Upper lobe of right lung (tissue), 1 donor: ENCODE measurements at regions not wholly inside any gene's neighbourhood (a gene's known extent, or its start where the extent isn't known, plus 50 kb on each side); places are given as distances from the start of the nearest gene placed in this dataset.

Source experiments
- ATAC-seq: fragments of 200-7000 bp; cut with Tn5 transposase; one replicate; pipeline ENCODE4 v1.9.1; 2020; ENCODE audit warnings: mild to moderate bottlenecking, moderate library complexity
- DNase-seq: peaks from one replicate; pipeline ENCODE4 v3.0.0-alpha.2; 2020
- H3K27ac ChIP-seq: fragments of 200-600 bp; one replicate; pipeline ENCODE4 v1.8.0; 2022
- H3K27me3 ChIP-seq: fragments of 200-600 bp; one replicate; pipeline ENCODE4 v1.8.0; 2022; ENCODE audit warnings: mild to moderate bottlenecking
- H3K36me3 ChIP-seq: fragments of 200-600 bp; one replicate; pipeline ENCODE4 v1.8.0; 2022
- H3K4me1 ChIP-seq: fragments of 200-600 bp; one replicate; pipeline ENCODE4 v1.8.0; 2022
- H3K4me3 ChIP-seq: fragments of 200-600 bp; one replicate; pipeline ENCODE4 v1.8.0; 2022; ENCODE audit warnings: mild to moderate bottlenecking
- H3K9me3 ChIP-seq: fragments of 200-600 bp; one replicate; pipeline ENCODE4 v1.8.0; 2022
- intact Hi-C: fragments of 100-400 bp; cut with DNase I; formaldehyde crosslinking; loops from one replicate; pipeline ENCODE4 v1.11.0; 2022
- TF ChIP-seq, protein P1 (sequence below): fragments of 200-600 bp; IDR thresholded peaks from one replicate; pipeline ENCODE4 v1.8.0; 2022; ENCODE audit warnings: antibody characterized with exemption
- donor health status: DM: no; HTN: yes; CAD: no; lungs with severe emphysema.

DNA sequence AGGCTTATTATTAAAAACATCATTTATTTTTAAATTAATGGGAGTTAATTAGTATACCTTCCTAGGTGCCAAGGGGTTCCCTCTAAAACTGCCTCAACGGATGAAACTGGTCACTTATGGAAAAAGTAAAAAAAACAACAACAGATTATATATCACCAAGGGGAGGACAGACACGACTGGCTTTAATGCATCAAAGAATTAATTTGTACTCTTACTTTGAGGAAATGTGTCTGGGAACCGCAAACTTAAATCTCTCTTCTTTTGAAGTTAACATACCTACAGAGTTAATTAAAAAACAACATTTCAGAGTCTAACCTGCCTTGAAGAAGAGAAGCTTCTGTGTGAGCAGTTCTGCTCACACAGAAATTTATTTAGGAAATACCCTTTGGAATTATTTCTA is 354.6 kb downstream of the LRRC70 start:
- Histone ChIP-seq H3K36me3 (no peaks in the 10 kb centered on the region), H3K9me3 (no peaks in the 10 kb centered on the region), H3K27ac (no peak overlapping the region), H3K27me3 (no peaks in the 10 kb centered on the region), H3K4me3 (no peak overlapping the region), H3K4me1 (peaks cover under 1% of the 10 kb centered on the region)
- intact Hi-C loops, result no loop called here
- DNase-seq, result no peak
- no peak for ATAC-seq
- TF ChIP-seq, protein P1, sequence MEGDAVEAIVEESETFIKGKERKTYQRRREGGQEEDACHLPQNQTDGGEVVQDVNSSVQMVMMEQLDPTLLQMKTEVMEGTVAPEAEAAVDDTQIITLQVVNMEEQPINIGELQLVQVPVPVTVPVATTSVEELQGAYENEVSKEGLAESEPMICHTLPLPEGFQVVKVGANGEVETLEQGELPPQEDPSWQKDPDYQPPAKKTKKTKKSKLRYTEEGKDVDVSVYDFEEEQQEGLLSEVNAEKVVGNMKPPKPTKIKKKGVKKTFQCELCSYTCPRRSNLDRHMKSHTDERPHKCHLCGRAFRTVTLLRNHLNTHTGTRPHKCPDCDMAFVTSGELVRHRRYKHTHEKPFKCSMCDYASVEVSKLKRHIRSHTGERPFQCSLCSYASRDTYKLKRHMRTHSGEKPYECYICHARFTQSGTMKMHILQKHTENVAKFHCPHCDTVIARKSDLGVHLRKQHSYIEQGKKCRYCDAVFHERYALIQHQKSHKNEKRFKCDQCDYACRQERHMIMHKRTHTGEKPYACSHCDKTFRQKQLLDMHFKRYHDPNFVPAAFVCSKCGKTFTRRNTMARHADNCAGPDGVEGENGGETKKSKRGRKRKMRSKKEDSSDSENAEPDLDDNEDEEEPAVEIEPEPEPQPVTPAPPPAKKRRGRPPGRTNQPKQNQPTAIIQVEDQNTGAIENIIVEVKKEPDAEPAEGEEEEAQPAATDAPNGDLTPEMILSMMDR, result no peak

DNA sequence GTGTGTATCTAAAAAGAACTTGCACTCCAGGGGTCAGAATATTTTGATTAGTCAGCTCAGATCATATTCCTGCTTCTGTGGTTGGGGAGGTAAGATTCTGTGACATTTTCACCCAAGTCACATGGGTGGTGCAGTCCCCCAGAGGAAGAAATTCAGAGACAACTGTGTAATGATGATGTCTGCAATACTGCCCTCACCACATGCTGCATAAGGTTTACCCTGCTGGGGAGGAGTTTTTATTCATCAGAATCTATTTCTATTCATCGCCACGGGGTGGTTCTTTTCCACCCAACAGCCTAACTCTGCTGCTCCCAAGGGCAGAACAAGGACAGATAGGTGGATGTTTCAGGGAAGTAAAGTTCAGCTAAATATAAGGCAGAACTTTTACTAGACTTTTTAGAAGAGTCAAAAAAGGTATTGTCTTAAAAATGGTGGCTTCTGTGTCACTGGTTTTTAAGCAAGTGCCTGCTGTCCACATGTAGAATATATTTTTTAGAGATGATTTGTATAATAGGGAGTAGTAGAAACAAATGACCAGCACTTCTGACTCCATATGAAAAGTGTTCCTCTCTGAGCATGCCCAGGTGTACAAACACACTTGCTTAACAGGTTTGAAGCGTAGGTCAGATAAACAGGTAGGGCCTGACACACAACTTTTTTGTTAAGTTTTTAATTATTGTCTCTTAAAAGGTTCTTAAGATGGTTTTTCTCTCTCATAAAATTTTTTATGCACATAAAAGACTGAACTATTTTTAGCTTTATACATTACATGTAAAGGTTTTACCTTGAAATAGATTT is 352.7 kb downstream of the LRRC70 start:
- DNase-seq (no peak), ATAC-seq (no peak)
- H3K9me3 ChIP-seq, result no peaks in the 10 kb centered on the region
- no peaks in the 10 kb centered on the region for H3K36me3 ChIP-seq
- H3K27ac ChIP-seq, result no peak overlapping the region
- intact Hi-C loops, result no loop called here
- no peaks in the 10 kb centered on the region for H3K4me1 ChIP-seq
- H3K4me3 ChIP-seq, result no peak overlapping the region
- TF ChIP-seq, protein P1, result no peak
- H3K27me3 ChIP-seq, result no peaks in the 10 kb centered on the region

DNA sequence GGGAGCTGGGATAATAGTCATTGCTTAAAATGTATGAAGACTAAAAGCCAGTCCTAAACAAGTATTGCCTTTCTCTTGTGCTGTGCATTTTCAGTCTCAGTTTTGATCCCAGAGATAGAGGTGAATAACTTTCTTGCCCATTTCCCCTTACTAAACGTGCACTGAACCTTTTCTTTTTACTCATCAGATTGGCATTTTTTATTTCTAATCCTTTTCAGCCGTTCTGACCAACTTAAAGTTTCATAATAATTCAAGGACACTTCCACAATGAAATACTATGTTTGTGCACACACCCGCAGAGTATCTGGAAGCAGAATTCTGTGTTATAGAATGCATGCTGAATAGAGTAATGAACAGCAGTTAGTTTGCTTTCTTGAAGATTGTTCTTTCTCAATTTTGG is 343.6 kb downstream of the LRRC70 start:
- no peaks in the 10 kb centered on the region for H3K27me3 ChIP-seq
- DNase-seq (no peak), ATAC-seq (no peak)
- H3K36me3 ChIP-seq, result no peaks in the 10 kb centered on the region
- no peak overlapping the region for H3K27ac ChIP-seq
- H3K9me3 ChIP-seq, result no peaks in the 10 kb centered on the region
- TF ChIP-seq, protein P1, result no peak
- intact Hi-C loops, result no loop called here
- H3K4me1 ChIP-seq, result no peaks in the 10 kb centered on the region
- H3K4me3 ChIP-seq, result no peak overlapping the region

DNA sequence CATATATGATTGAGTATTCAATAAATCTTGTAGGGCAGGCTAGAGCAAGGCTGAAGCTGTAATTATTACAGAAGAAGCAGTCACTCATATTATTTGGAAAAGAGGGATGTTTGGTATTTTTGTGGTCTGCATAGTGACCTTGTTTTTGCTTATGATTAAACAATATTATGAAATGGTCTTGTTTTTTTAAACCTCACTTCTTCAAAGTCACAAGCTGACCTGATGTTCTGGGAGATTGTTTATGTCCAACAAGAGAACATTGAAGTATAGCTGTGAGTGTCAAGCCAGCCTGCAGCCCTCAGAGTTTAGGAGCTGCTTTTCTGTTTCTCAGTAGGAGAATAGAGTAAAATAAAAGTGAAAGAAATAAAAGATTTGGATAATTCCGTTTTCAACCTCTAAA is 342.2 kb downstream of the LRRC70 start:
- H3K27me3 ChIP-seq, result no peaks in the 10 kb centered on the region
- no peak overlapping the region for H3K27ac ChIP-seq
- no peaks in the 10 kb centered on the region for H3K36me3 ChIP-seq
- ATAC-seq, result no peak
- DNase-seq, result no peak
- no peaks in the 10 kb centered on the region for H3K9me3 ChIP-seq
- TF ChIP-seq, protein P1, result no peak
- intact Hi-C loops, result no loop called here
- H3K4me3 ChIP-seq, result no peak overlapping the region
- H3K4me1 ChIP-seq, result no peaks in the 10 kb centered on the region

DNA sequence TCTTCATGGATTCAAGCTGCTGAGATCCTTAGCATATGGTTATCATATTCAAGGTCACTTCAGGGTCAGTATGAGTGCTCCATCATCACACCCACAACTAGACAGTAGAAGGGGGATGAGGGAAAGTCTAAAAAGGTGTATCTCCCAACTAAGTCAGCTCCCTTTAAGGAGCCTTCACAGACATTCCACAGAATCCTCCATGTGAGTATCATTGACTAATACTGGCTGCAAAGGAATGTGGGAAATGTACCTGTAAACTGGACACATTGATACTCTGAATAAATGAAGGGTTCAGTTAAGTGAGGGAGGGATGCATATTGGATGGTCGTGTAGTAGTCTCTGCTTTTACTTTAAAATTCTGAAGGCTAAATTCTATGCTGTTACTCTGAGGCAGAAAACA is 330.7 kb downstream of the LRRC70 start:
- DNase-seq (no peak), ATAC-seq (no peak)
- Histone ChIP-seq H3K4me3 (no peak overlapping the region), H3K4me1 (no peaks in the 10 kb centered on the region), H3K27me3 (no peaks in the 10 kb centered on the region), H3K27ac (no peak overlapping the region), H3K36me3 (no peaks in the 10 kb centered on the region), H3K9me3 (no peaks in the 10 kb centered on the region)
- TF ChIP-seq, protein P1, result no peak
- intact Hi-C loops, result no loop called here
